Loucy (cell line): ENCODE measurements at regions not wholly inside any gene's neighbourhood (a gene's known extent, or its start where the extent isn't known, plus 50 kb on each side); places are given as distances from the start of the nearest gene placed in this dataset.

Experiments
- EZH2phosphoT487 ChIP-seq: fragments of 200-600 bp; IDR thresholded peaks from 2 replicates; pipeline ENCODE4 v1.6.1; 2018; ENCODE audit warnings: antibody characterized with exemption, mild to moderate bottlenecking, moderate library complexity, borderline replicate concordance
- TF ChIP-seq, protein P1 (sequence below): fragments of 200-600 bp; sonication (generic); conservative IDR thresholded peaks from 2 replicates; pipeline ENCODE4 v1.5.1; 2014; ENCODE audit warnings: mild to moderate bottlenecking, antibody characterized with exemption, low read length

- TF ChIP-seq EZH2phosphoT487, result no peak
- TF ChIP-seq, protein P1, sequence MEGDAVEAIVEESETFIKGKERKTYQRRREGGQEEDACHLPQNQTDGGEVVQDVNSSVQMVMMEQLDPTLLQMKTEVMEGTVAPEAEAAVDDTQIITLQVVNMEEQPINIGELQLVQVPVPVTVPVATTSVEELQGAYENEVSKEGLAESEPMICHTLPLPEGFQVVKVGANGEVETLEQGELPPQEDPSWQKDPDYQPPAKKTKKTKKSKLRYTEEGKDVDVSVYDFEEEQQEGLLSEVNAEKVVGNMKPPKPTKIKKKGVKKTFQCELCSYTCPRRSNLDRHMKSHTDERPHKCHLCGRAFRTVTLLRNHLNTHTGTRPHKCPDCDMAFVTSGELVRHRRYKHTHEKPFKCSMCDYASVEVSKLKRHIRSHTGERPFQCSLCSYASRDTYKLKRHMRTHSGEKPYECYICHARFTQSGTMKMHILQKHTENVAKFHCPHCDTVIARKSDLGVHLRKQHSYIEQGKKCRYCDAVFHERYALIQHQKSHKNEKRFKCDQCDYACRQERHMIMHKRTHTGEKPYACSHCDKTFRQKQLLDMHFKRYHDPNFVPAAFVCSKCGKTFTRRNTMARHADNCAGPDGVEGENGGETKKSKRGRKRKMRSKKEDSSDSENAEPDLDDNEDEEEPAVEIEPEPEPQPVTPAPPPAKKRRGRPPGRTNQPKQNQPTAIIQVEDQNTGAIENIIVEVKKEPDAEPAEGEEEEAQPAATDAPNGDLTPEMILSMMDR, result no peak
Measured at GRCh38 chr5:110104060-110104725, 414.5 kb downstream of the MAN2A1 start.
